HG03025 (cell line): ENCODE measurements at regions not wholly inside any gene's neighbourhood (a gene's known extent, or its start where the extent isn't known, plus 50 kb on each side); places are given as distances from the start of the nearest gene placed in this dataset.
"Not testable (repeated sequence)": the region's sequence is repeated elsewhere in the genome, so short reads cannot be mapped to it uniquely, and the experiment has no call there.

ENCODE experiments used
- ATAC-seq: cut with Tn5 transposase; IDR thresholded peaks from one replicate; pipeline ENCODE4 v1.9.1; 2021; ENCODE audit warnings: mild to moderate bottlenecking, moderate library complexity; ENCODE audit not compliant: unreplicated experiment, low FRiP score

- ATAC-seq = no peak
These were observed 210.0 kb upstream of the ZNF217 start for GRCh38 chr20:53803492-53804155.

GRCh38 chr20:53801609-53802370, 208.2 kb upstream of the ZNF217 start:
- no peak for ATAC-seq

- ATAC-seq = no peak
These were observed 207.4 kb upstream of the ZNF217 start for GRCh38 chr20:53800883-53801604.

GRCh38 chr20:53800418-53800817, 206.8 kb upstream of the ZNF217 start:
- no peak for ATAC-seq

GRCh38 chr20:53797085-53797484, 203.4 kb upstream of the ZNF217 start:
- ATAC-seq = no peak

- ATAC-seq = no peak
These were observed 201.5 kb upstream of the ZNF217 start for GRCh38 chr20:53795170-53795569.

- ATAC-seq = no peak
These were observed 201.0 kb upstream of the ZNF217 start for GRCh38 chr20:53794529-53795115.

- ATAC-seq = no peak
These were observed 200.2 kb upstream of the ZNF217 start for GRCh38 chr20:53793783-53794383.

GRCh38 chr20:53792946-53793536, 199.4 kb upstream of the ZNF217 start:
- no peak for ATAC-seq

GRCh38 chr20:53789989-53790675, 196.5 kb upstream of the ZNF217 start:
- no peak for ATAC-seq

- no peak for ATAC-seq
These were observed 194.8 kb upstream of the ZNF217 start for GRCh38 chr20:53788253-53789022.

GRCh38 chr20:53787491-53787931, 193.9 kb upstream of the ZNF217 start:
- not testable (repeated sequence) for ATAC-seq

GRCh38 chr20:53786445-53787267, 193.0 kb upstream of the ZNF217 start:
- no peak for ATAC-seq

GRCh38 chr20:53786071-53786444, 192.4 kb upstream of the ZNF217 start:
- no peak for ATAC-seq

GRCh38 chr20:53785320-53785719, 191.7 kb upstream of the ZNF217 start:
- ATAC-seq = no peak

- no peak for ATAC-seq
These were observed 190.1 kb upstream of the ZNF217 start for GRCh38 chr20:53783768-53784167.

GRCh38 chr20:53782612-53783246, 189.1 kb upstream of the ZNF217 start:
- no peak for ATAC-seq

GRCh38 chr20:53779822-53780221, 186.2 kb upstream of the ZNF217 start:
- ATAC-seq = no peak
